Hepatocyte (in vitro differentiated cells): ENCODE measurements at regions not wholly inside any gene's neighbourhood (a gene's known extent, or its start where the extent isn't known, plus 50 kb on each side); places are given as distances from the start of the nearest gene placed in this dataset.

Experiments
- CTCF ChIP-seq: fragments of 200-600 bp; sonication (generic); IDR thresholded peaks from 2 replicates; pipeline ENCODE4 v1.5.1; 2016; ENCODE audit warnings: antibody characterized with exemption, mild to moderate bottlenecking; ENCODE audit not compliant: poor library complexity
- EZH2 ChIP-seq: fragments of 200-600 bp; sonication (generic); IDR thresholded peaks from 2 replicates; pipeline ENCODE4 v1.6.1; 2016; ENCODE audit warnings: antibody characterized with exemption, mild to moderate bottlenecking, borderline replicate concordance

GRCh38 chr2:21326152-21326551 is 202.4 kb downstream of the TDRD15 start:
- no peak for TF ChIP-seq EZH2
- TF ChIP-seq CTCF, result no peak
